ENCODE measurements at regions not wholly inside any gene's neighbourhood (a gene's known extent, or its start where the extent isn't known, plus 50 kb on each side); places are given as distances from the start of the nearest gene placed in this dataset.

DNA sequence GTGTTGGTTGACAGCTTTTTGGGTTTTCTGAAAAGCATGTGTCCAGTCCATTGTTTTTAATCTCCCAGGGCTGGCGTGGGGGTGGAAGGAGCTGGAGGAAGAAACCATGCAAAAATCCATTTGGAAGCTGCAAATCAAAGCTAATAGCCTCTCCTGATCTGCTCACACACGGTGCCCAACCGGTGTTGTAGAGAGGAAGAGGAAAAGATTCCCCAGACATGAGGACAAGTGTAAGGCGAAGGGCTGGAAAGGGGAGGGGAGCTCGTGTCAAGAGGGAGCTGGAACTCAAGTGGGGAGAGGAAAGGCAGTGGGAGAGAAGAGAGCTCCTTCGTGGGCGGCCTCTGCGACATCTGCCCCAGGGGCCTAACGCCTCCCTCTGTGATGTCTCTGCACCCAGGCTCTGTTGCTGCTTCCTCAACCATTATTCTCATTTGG lies 112.3 kb upstream of the IRF2BP2 start:
- TF ChIP-seq CTCF (conservative IDR thresholded peaks at IDR 0.05; ENCODE audit: low read length) (no peak), EZH2phosphoT487 (IDR thresholded peaks at IDR 0.05; ENCODE audit: borderline replicate concordance, low read depth, low read length) (no peak)

Measured in OCI-LY7 (cell line).